A549 (cell line): ENCODE measurements at regions not wholly inside any gene's neighbourhood (a gene's known extent, or its start where the extent isn't known, plus 50 kb on each side); places are given as distances from the start of the nearest gene placed in this dataset.

Source experiments
- ATAC-seq, 2 experiments: fragments of 200-7000 bp in 1 of 2; fragments of >200 bp in 1 of 2; cut with Nextera tagmentation in 1 of 2; cut with Tn5 transposase in 1 of 2; 3 replicates each; pipeline versions ENCODE4 v1.8.0 to v1.9.1; 2018 to 2020; ENCODE audit warnings: mild to moderate bottlenecking in 1 of 2, moderate library complexity in 1 of 2
- CTCF ChIA-PET: fragments of 300-600 bp; sonication (Branson Sonifier 250); formaldehyde crosslinking; extraction: SDS; loops from one replicate; lab custom pipeline; 2021; ENCODE audit warnings: antibody characterized with exemption, inconsistent platforms; lab: Yijun Ruan, JAX
- POLR2A ChIA-PET: fragments of 350-600 bp; formaldehyde crosslinking; extraction: SDS; loops from one replicate; lab custom pipeline; 2021; ENCODE audit warnings: antibody characterized with exemption, inconsistent platforms; lab: Yijun Ruan, JAX
- DNase-seq, 2 experiments: peaks; one replicate each; pipeline versions ENCODE4 v3.0.0 to v3.0.0-alpha.2; 2011 to 2016; ENCODE audit warnings: low read depth in 1 of 2, low spot score in 1 of 2
- FAIRE-seq: peaks from 2 replicates; lab custom pipeline; 2011; peaks lifted over from hg19 to GRCh38; lab: Jason Lieb, UNC
- H3K27ac ChIP-seq, 2 experiments: fragments of >200 bp; sonication (Bioruptor Twin); formaldehyde crosslinking; 3 replicates each; pipeline ENCODE4 v1.5.1; 2016 to 2017
- H3K4me1 ChIP-seq: fragments of >200 bp; sonication (Bioruptor Twin); formaldehyde crosslinking; 3 replicates; pipeline ENCODE4 v1.6.1; 2016
- H3K4me2 ChIP-seq: fragments of >200 bp; sonication (Bioruptor Twin); formaldehyde crosslinking; 3 replicates; pipeline ENCODE4 v1.6.1; 2016
- H3K4me3 ChIP-seq: fragments of >200 bp; sonication (Bioruptor Twin); formaldehyde crosslinking; 3 replicates; pipeline ENCODE4 v1.5.1; 2016
- H3K9me3 ChIP-seq: fragments of >200 bp; sonication (Bioruptor Twin); formaldehyde crosslinking; 3 replicates; pipeline ENCODE4 v1.6.1; 2016
- BCL3 ChIP-seq: fragments of >200 bp; sonication (Bioruptor Twin); formaldehyde crosslinking; IDR thresholded peaks from 3 replicates; pipeline ENCODE4 v1.6.1; 2016
- BHLHE40 ChIP-seq: IDR thresholded peaks from 2 replicates; pipeline ENCODE4 v1.6.1; 2012; ENCODE audit warnings: low read depth, low read length, inconsistent platforms
- CEBPB ChIP-seq, 2 experiments: fragments of >200 bp in 1 of 2; sonication (Bioruptor Twin) in 1 of 2; formaldehyde crosslinking in 1 of 2; IDR thresholded peaks; 2 replicates each; pipeline ENCODE4 v1.6.1; 2012 to 2016
- CTCF ChIP-seq: fragments of >200 bp; sonication (Bioruptor Twin); formaldehyde crosslinking; IDR thresholded peaks from 3 replicates; pipeline ENCODE4 v1.5.1; 2016
- ELK1 ChIP-seq: fragments of 150-350 bp; IDR thresholded peaks from 2 replicates; pipeline ENCODE4 v1.6.1; 2014; ENCODE audit warnings: low read depth, mild to moderate bottlenecking, low read length
- FOSB ChIP-seq: fragments of 250-450 bp; sonication (Bioruptor Pico); IDR thresholded peaks from 2 replicates; pipeline ENCODE4 v1.5.0; 2020; ENCODE audit warnings: mild to moderate bottlenecking, moderate library complexity
- GATA3 ChIP-seq: IDR thresholded peaks from 2 replicates; pipeline ENCODE4 v1.6.1; 2012; ENCODE audit warnings: borderline replicate concordance
- HEYL ChIP-seq: fragments of 250-450 bp; sonication (Bioruptor Pico); IDR thresholded peaks from 2 replicates; pipeline ENCODE4 v1.8.0; 2021; ENCODE audit warnings: mild to moderate bottlenecking, moderate library complexity
- PHF8 ChIP-seq: fragments of 200-600 bp; sonication (generic); IDR thresholded peaks from 2 replicates; pipeline ENCODE4 v1.6.1; 2016; ENCODE audit warnings: low read depth, mild to moderate bottlenecking, antibody characterized with exemption, moderate library complexity, borderline replicate concordance
- RAD21 ChIP-seq, 2 experiments: fragments of >200 bp in 1 of 2; sonication (Bioruptor Twin) in 1 of 2; formaldehyde crosslinking in 1 of 2; IDR thresholded peaks in 1 of 2; conservative IDR thresholded peaks in 1 of 2; 2 replicates in 1 of 2; 3 replicates in 1 of 2; pipeline ENCODE4 v1.6.1; 2012 to 2018; ENCODE audit warnings: inconsistent platforms in 1 of 2
- RARB ChIP-seq: fragments of 250-450 bp; sonication (Bioruptor Pico); IDR thresholded peaks from 2 replicates; pipeline ENCODE4 v1.8.0; 2021; ENCODE audit warnings: mild to moderate bottlenecking, moderate library complexity
- REST ChIP-seq: fragments of 200-600 bp; sonication (generic); IDR thresholded peaks from 2 replicates; pipeline ENCODE4 v1.6.1; 2016; ENCODE audit warnings: antibody characterized with exemption, mild to moderate bottlenecking, moderate library complexity
- TP53 ChIP-seq: fragments of 250-450 bp; sonication (Bioruptor Pico); IDR thresholded peaks from 2 replicates; pipeline ENCODE4 v1.5.0; 2021; ENCODE audit warnings: mild to moderate bottlenecking, moderate library complexity
- ZFP36 ChIP-seq: fragments of 450-650 bp; IDR thresholded peaks from 2 replicates; pipeline ENCODE4 v1.6.1; 2014; ENCODE audit warnings: borderline replicate concordance; ENCODE audit not compliant: partially characterized antibody
- ZNF302 ChIP-seq: fragments of 250-450 bp; sonication (Bioruptor Pico); IDR thresholded peaks from 2 replicates; pipeline ENCODE4 v1.9.0; 2021; ENCODE audit warnings: inconsistent platforms, mild to moderate bottlenecking, moderate library complexity
- WGBS: methylation state at CpG from one replicate; pipeline ENCODE4 v1.1.6; 2017; ENCODE audit errors: missing lambda C conversion rate; 5-methylcytosine and 5-hydroxymethylcytosine counted together

GRCh38 chr1:224047538-224047937 lies 66.4 kb upstream of the FBXO28 start:
- ATAC-seq, result no peak
- WGBS, result 50% methylated on average over 2 of the region's 2 CpGs

GRCh38 chr1:224045556-224045955 lies 68.4 kb upstream of the FBXO28 start:
- CTCF ChIA-PET, result interaction anchor here (1.6 kb wide), 1 partner anchor 36 kb away, joined by 4 read pairs; no protein-coding TSS in a partner anchor
- FAIRE-seq (no peak), ATAC-seq (no peak), DNase-seq (no peak)
- H3K4me3 ChIP-seq, result no peak overlapping the region
- no peaks in the 10 kb centered on the region for H3K9me3 ChIP-seq
- POLR2A ChIA-PET, result no interaction called here
- peaks cover 2% of the 10 kb centered on the region; the same call in 2 of the 3 replicates for H3K4me1 ChIP-seq
- WGBS, result 59% methylated on average over 7 of the region's 7 CpGs
- H3K4me2 ChIP-seq, result no peak overlapping the region
- TF ChIP-seq ZFP36, result no peak
- TF ChIP-seq PHF8, result no peak
- TF ChIP-seq HEYL, result no peak
- no peak for TF ChIP-seq REST
- no peak for TF ChIP-seq CTCF
- no peak for TF ChIP-seq GATA3
- TF ChIP-seq FOSB (CRISPR knock-in tag), result no peak
- no peak for TF ChIP-seq BCL3
- no peak for TF ChIP-seq ELK1
- TF ChIP-seq TP53 (CRISPR knock-in tag), result no peak
- no peak for TF ChIP-seq CEBPB (IDR thresholded peaks at IDR 0.05)
- TF ChIP-seq RARB, result no peak
- no peak for TF ChIP-seq BHLHE40
- H3K27ac ChIP-seq, result no peak overlapping the region

More at GRCh38 chr1:224047538-224047937, 66.4 kb upstream of the FBXO28 start:
- TF ChIP-seq ZNF302 (CRISPR knock-in tag) (no peak), RAD21 (conservative IDR thresholded peaks at IDR 0.05 in 1 of 2, IDR thresholded peaks at IDR 0.05 in 1 of 2) (no peak)
- CTCF ChIA-PET, result no interaction called here
- Histone ChIP-seq H3K4me2 (no peak overlapping the region), H3K4me3 (no peak overlapping the region), H3K4me1 (peaks cover 5% of the 10 kb centered on the region; the same call in 2 of the 3 replicates), H3K27ac (no peak overlapping the region), H3K9me3 (no peaks in the 10 kb centered on the region)
- POLR2A ChIA-PET, result no interaction called here
- DNase-seq (no peak), FAIRE-seq (no peak)
